Neural progenitor cell (in vitro differentiated cells): ENCODE measurements at regions not wholly inside any gene's neighbourhood (a gene's known extent, or its start where the extent isn't known, plus 50 kb on each side); places are given as distances from the start of the nearest gene placed in this dataset.
"Not testable (repeated sequence)": the region's sequence is repeated elsewhere in the genome, so short reads cannot be mapped to it uniquely, and the experiment has no call there.

Experiments
- EZH2 ChIP-seq: fragments of 200-600 bp; sonication (generic); IDR thresholded peaks from 2 replicates; pipeline ENCODE4 v1.6.1; 2017; ENCODE audit warnings: antibody characterized with exemption, mild to moderate bottlenecking, moderate library complexity
- EZH2phosphoT487 ChIP-seq: fragments of 200-600 bp; sonication (generic); IDR thresholded peaks from 2 replicates; pipeline ENCODE4 v1.6.1; 2017; ENCODE audit warnings: antibody characterized with exemption
- TF ChIP-seq, protein P1 (sequence below): fragments of 200-600 bp; sonication (generic); IDR thresholded peaks from 2 replicates; pipeline ENCODE4 v1.5.1; 2017; ENCODE audit warnings: antibody characterized with exemption, mild to moderate bottlenecking

GRCh38 chr3:27042541-27042940 lies 326.6 kb downstream of the NEK10 start:
- TF ChIP-seq, protein P1, sequence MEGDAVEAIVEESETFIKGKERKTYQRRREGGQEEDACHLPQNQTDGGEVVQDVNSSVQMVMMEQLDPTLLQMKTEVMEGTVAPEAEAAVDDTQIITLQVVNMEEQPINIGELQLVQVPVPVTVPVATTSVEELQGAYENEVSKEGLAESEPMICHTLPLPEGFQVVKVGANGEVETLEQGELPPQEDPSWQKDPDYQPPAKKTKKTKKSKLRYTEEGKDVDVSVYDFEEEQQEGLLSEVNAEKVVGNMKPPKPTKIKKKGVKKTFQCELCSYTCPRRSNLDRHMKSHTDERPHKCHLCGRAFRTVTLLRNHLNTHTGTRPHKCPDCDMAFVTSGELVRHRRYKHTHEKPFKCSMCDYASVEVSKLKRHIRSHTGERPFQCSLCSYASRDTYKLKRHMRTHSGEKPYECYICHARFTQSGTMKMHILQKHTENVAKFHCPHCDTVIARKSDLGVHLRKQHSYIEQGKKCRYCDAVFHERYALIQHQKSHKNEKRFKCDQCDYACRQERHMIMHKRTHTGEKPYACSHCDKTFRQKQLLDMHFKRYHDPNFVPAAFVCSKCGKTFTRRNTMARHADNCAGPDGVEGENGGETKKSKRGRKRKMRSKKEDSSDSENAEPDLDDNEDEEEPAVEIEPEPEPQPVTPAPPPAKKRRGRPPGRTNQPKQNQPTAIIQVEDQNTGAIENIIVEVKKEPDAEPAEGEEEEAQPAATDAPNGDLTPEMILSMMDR: not testable (repeated sequence)
- not testable (repeated sequence) for TF ChIP-seq EZH2, EZH2phosphoT487
